ENCODE measurements at regions not wholly inside any gene's neighbourhood (a gene's known extent, or its start where the extent isn't known, plus 50 kb on each side); places are given as distances from the start of the nearest gene placed in this dataset.

- TF ChIP-seq CTCF (IDR thresholded peaks at IDR 0.05) (no peak), REST (IDR thresholded peaks at IDR 0.05; ENCODE audit: insufficient read depth in 1 of 2, low read depth in 2 of 2, low read length in 1 of 2) (no peak)
These were observed 532.0 kb downstream of the CDH11 start for GRCh38 chr16:64589836-64590235.
